ENCODE measurements at regions not wholly inside any gene's neighbourhood (a gene's known extent, or its start where the extent isn't known, plus 50 kb on each side); places are given as distances from the start of the nearest gene placed in this dataset.

- TF ChIP-seq CTCF (IDR thresholded peaks at IDR 0.05) (no peak), POLR2A (IDR thresholded peaks at IDR 0.05) (no peak)
Measured at GRCh38 chr1:79902418-79902817, 895.9 kb upstream of the ADGRL4 start.

All from adrenal gland (tissue), 5 donors.